GM21360 (cell line): ENCODE measurements at regions not wholly inside any gene's neighbourhood (a gene's known extent, or its start where the extent isn't known, plus 50 kb on each side); places are given as distances from the start of the nearest gene placed in this dataset.

Experiments
- ATAC-seq: cut with Tn5 transposase; IDR thresholded peaks from one replicate; pipeline ENCODE4 v1.9.1; 2021; ENCODE audit warnings: mild to moderate bottlenecking, moderate library complexity; ENCODE audit not compliant: unreplicated experiment

GRCh38 chr2:164306872-164307271, 314.4 kb downstream of the GRB14 start:
- no peak for ATAC-seq

GRCh38 chr2:164302786-164303185, 318.5 kb downstream of the GRB14 start:
- no peak for ATAC-seq

GRCh38 chr2:164288235-164288634, 333.0 kb downstream of the GRB14 start:
- ATAC-seq, result no peak

- no peak for ATAC-seq
Observed at GRCh38 chr2:164287056-164287455, 334.2 kb downstream of the GRB14 start.

GRCh38 chr2:164285576-164285975, 335.7 kb downstream of the GRB14 start:
- no peak for ATAC-seq

- no peak for ATAC-seq
Observed at GRCh38 chr2:164281896-164282295, 339.4 kb downstream of the GRB14 start.

- ATAC-seq, result no peak
Observed at GRCh38 chr2:164275659-164276058, 345.6 kb downstream of the GRB14 start.

- ATAC-seq, result no peak
Observed at GRCh38 chr2:164260506-164260905, 360.8 kb downstream of the GRB14 start.

GRCh38 chr2:164257742-164258141, 363.5 kb downstream of the GRB14 start:
- ATAC-seq, result no peak

GRCh38 chr2:164252568-164253287, 368.6 kb downstream of the GRB14 start:
- ATAC-seq, result peak; percentile 94

- no peak for ATAC-seq
Observed at GRCh38 chr2:164243315-164243714, 378.0 kb downstream of the GRB14 start.

GRCh38 chr2:164242409-164242808, 378.9 kb downstream of the GRB14 start:
- ATAC-seq, result no peak

- no peak for ATAC-seq
Observed at GRCh38 chr2:164234074-164234473, 387.2 kb downstream of the GRB14 start.

- no peak for ATAC-seq
Observed at GRCh38 chr2:164224007-164224406, 397.3 kb downstream of the GRB14 start.

- no peak for ATAC-seq
Observed at GRCh38 chr2:164221473-164221872, 399.8 kb downstream of the GRB14 start.

- ATAC-seq, result no peak
Observed at GRCh38 chr2:164220265-164220664, 401.0 kb downstream of the GRB14 start.

- ATAC-seq, result no peak
Observed at GRCh38 chr2:164213916-164214315, 407.4 kb downstream of the GRB14 start.

- no peak for ATAC-seq
Observed at GRCh38 chr2:164205347-164205746, 415.9 kb downstream of the GRB14 start.

GRCh38 chr2:164203131-164203530, 418.2 kb downstream of the GRB14 start:
- no peak for ATAC-seq

- ATAC-seq, result no peak
Observed at GRCh38 chr2:164198256-164198655, 423.0 kb downstream of the GRB14 start.

- ATAC-seq, result no peak
Observed at GRCh38 chr2:164190700-164191099, 430.6 kb downstream of the GRB14 start.

GRCh38 chr2:164189851-164190250, 431.4 kb downstream of the GRB14 start:
- no peak for ATAC-seq

GRCh38 chr2:164187121-164187520, 434.2 kb downstream of the GRB14 start:
- no peak for ATAC-seq
